ENCODE measurements at regions not wholly inside any gene's neighbourhood (a gene's known extent, or its start where the extent isn't known, plus 50 kb on each side); places are given as distances from the start of the nearest gene placed in this dataset.
"Not testable (repeated sequence)": the region's sequence is repeated elsewhere in the genome, so short reads cannot be mapped to it uniquely, and the experiment has no call there.

GRCh38 chr10:117492504-117492903 lies 50.0 kb upstream of the EMX2 start:
- no peak for TF ChIP-seq POLR2AphosphoS5 (IDR thresholded peaks at IDR 0.05)
- no peak for TF ChIP-seq CTCF (IDR thresholded peaks at IDR 0.05)
- TF ChIP-seq EP300 (IDR thresholded peaks at IDR 0.05): no peak
- TF ChIP-seq POLR2A (IDR thresholded peaks at IDR 0.05): no peak
- peaks cover 0 to 47% (median 7%) of the 10 kb centered on the region in 3 donors for H3K27me3 ChIP-seq
- 48 to 66% (median 58%) methylated on average over 6 of the region's 6 CpGs for WGBS, 5 donors
- H3K4me1 ChIP-seq: peaks cover 0 to 8% (median 2%) of the 10 kb centered on the region in 4 donors
- H3K9me3 ChIP-seq: no peaks in the 10 kb centered on the region
- no peak overlapping the region for H3K27ac ChIP-seq
- no peak for DNase-seq
- H3K4me3 ChIP-seq: no peak overlapping the region
- no peaks in the 10 kb centered on the region for H3K36me3 ChIP-seq
- intact Hi-C loops (cut with DNase I; ENCODE audit: low total_unique reads): no loop called here

- H3K27ac ChIP-seq: no peak overlapping the region
- H3K4me1 ChIP-seq: no peaks in the 10 kb centered on the region
- H3K27me3 ChIP-seq: peaks cover 0 to 30% (median 7%) of the 10 kb centered on the region in 3 donors
- DNase-seq: no peak
- no peak overlapping the region for H3K4me3 ChIP-seq
- intact Hi-C loops (cut with DNase I; ENCODE audit: low total_unique reads): no loop called here
- TF ChIP-seq EP300 (IDR thresholded peaks at IDR 0.05) (no peak), CTCF (IDR thresholded peaks at IDR 0.05) (no peak), POLR2AphosphoS5 (IDR thresholded peaks at IDR 0.05) (no peak), POLR2A (IDR thresholded peaks at IDR 0.05) (no peak)
- H3K36me3 ChIP-seq: no peaks in the 10 kb centered on the region
- 46 to 66% (median 57%) methylated on average over 7 of the region's 7 CpGs for WGBS, 5 donors
- H3K9me3 ChIP-seq: no peaks in the 10 kb centered on the region
These were observed 54.5 kb upstream of the EMX2 start for GRCh38 chr10:117488004-117488403.

- Histone ChIP-seq H3K27ac (no peak overlapping the region), H3K36me3 (no peaks in the 10 kb centered on the region), H3K4me3 (no peak overlapping the region), H3K4me1 (no peaks in the 10 kb centered on the region), H3K27me3 (peaks cover 0 to 19% (median 1%) of the 10 kb centered on the region in 3 donors), H3K9me3 (no peaks in the 10 kb centered on the region)
- 89 to 98% (median 95%) methylated on average over 2 to 4 of the region's 4 CpGs for WGBS, 5 donors
- no peak for DNase-seq
- no peak for TF ChIP-seq POLR2AphosphoS5 (IDR thresholded peaks at IDR 0.05)
- TF ChIP-seq CTCF (IDR thresholded peaks at IDR 0.05): no peak
- TF ChIP-seq POLR2A (IDR thresholded peaks at IDR 0.05): no peak
- TF ChIP-seq EP300 (IDR thresholded peaks at IDR 0.05): no peak
- intact Hi-C loops (cut with DNase I; ENCODE audit: low total_unique reads): no loop called here
These were observed 55.9 kb upstream of the EMX2 start for GRCh38 chr10:117486606-117487005.

GRCh38 chr10:117483056-117483590 lies 59.4 kb upstream of the EMX2 start:
- H3K36me3 ChIP-seq: no peaks in the 10 kb centered on the region
- no peaks in the 10 kb centered on the region for H3K9me3 ChIP-seq
- H3K27me3 ChIP-seq: peaks cover 0 to 23% (median 0%) of the 10 kb centered on the region in 3 donors
- WGBS, 5 donors: 62 to 71% (median 64%) methylated on average over 4 to 5 of the region's 5 CpGs
- intact Hi-C loops (cut with DNase I; ENCODE audit: low total_unique reads): no loop called here
- no peak overlapping the region for H3K4me3 ChIP-seq
- no peak overlapping the region for H3K27ac ChIP-seq
- no peaks in the 10 kb centered on the region for H3K4me1 ChIP-seq
- TF ChIP-seq CTCF (IDR thresholded peaks at IDR 0.05): no peak
- no peak for TF ChIP-seq POLR2AphosphoS5 (IDR thresholded peaks at IDR 0.05)
- TF ChIP-seq POLR2A (IDR thresholded peaks at IDR 0.05): no peak
- DNase-seq: no peak

GRCh38 chr10:117481011-117481410 lies 61.5 kb upstream of the EMX2 start:
- H3K9me3 ChIP-seq; DNase-seq; H3K4me3 ChIP-seq; H3K27ac ChIP-seq; H3K36me3 ChIP-seq; intact Hi-C loops (cut with DNase I; ENCODE audit: low total_unique reads); H3K4me1 ChIP-seq: not testable (repeated sequence)
- peaks cover 0 to 34% (median 4%) of the 10 kb centered on the region in 3 donors for H3K27me3 ChIP-seq
- 80 to 87% (median 86%) methylated on average over 6 of the region's 6 CpGs for WGBS, 5 donors
